AG04449 (cell line): ENCODE measurements at regions not wholly inside any gene's neighbourhood (a gene's known extent, or its start where the extent isn't known, plus 50 kb on each side); places are given as distances from the start of the nearest gene placed in this dataset.
"Not testable (repeated sequence)": the region's sequence is repeated elsewhere in the genome, so short reads cannot be mapped to it uniquely, and the experiment has no call there.

Experiments
- CTCF ChIA-PET: fragments of 350-600 bp; formaldehyde crosslinking; extraction: SDS; loops from one replicate; lab custom pipeline; 2021; ENCODE audit warnings: antibody characterized with exemption; lab: Yijun Ruan, JAX
- POLR2A ChIA-PET: fragments of 400-600, 350-600 bp; formaldehyde crosslinking; extraction: SDS; loops from one replicate; lab custom pipeline; 2020; ENCODE audit warnings: antibody characterized with exemption, inconsistent platforms; lab: Yijun Ruan, JAX
- DNase-seq: peaks from one replicate; pipeline ENCODE4 v3.0.0-alpha.2; 2010; ENCODE audit warnings: low read depth, low spot score
- H3K4me3 ChIP-seq: 2 replicates; pipeline ENCODE4 v1.5.1; 2011; ENCODE audit warnings: low read depth, mild to moderate bottlenecking, control low read depth, low read length
- CTCF ChIP-seq: IDR thresholded peaks from one replicate; pipeline ENCODE4 v1.5.1; 2011; ENCODE audit warnings: mild to moderate bottlenecking, moderate library complexity, low read length, control low read depth, inconsistent platforms; ENCODE audit not compliant: insufficient read depth; ENCODE audit errors: missing control alignments

DNA sequence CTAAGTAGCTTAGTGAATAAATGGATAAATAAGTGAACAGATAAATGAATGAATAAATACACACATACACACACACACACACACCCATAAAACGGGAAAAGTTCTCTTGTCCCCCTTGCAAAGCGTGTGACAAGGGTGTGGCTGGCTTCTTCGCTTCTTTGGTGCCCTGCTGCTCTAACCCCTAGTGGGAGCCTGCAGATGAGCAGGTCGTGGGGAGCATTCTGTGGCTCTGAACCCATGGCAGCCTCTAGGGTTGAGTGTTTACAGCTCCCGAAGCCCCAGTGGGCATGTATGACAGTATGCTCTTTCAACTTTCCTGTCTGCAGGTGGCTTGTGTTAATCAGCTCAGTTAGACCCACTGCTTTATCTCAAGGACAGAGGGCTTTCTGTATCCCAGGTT lies 582.3 kb downstream of the EDEM1 start:
- ChIA-PET POLR2A (no interaction called here), CTCF (no interaction called here)
- DNase-seq, result no peak
- no peak for TF ChIP-seq CTCF
- no peak overlapping the region for H3K4me3 ChIP-seq

DNA sequence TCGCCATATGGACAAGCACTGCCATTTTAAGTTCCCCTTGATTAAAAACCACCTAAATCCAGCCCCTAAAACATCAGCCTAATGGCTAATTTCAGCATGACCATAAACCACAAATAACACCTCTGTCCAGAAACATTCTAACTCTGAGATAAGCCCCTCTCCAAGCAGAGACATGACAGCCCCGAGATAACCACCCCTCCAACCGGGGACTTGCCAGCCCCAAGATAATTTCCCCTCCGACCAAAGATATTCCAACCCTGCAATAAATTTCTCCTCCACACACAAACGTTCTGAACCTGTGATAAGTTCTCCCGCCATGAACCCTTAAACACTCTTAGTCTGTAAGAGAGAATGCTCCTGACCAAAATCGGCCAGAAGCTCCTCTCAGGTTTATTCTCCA lies 586.8 kb downstream of the EDEM1 start:
- POLR2A ChIA-PET, result no interaction called here
- DNase-seq, result no peak
- CTCF ChIA-PET, result no interaction called here
- TF ChIP-seq CTCF, result no peak
- no peak overlapping the region for H3K4me3 ChIP-seq

GRCh38 chr3:5775100-5775499 lies 587.6 kb downstream of the EDEM1 start:
- POLR2A ChIA-PET, DNase-seq, H3K4me3 ChIP-seq, CTCF ChIA-PET: not testable (repeated sequence)

DNA sequence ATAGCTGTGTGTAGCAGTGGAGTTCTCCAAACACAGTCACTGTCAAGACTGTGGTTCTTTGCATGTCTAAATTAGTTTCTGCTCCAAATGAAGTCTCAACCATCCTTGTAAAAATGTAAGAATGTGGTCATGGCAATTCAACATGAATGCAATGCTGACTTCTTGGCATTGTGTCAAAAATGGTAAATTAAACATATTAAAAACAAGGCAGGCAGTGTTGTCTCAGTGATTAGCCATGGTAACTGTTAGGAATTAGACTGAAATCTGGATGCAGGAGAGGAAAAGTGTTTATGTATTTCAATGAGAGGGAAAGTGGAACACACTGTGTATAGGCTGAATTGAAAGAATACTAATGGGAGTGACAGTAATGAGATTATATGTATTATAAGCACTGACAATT lies 597.2 kb downstream of the EDEM1 start:
- POLR2A ChIA-PET, result no interaction called here
- CTCF ChIA-PET, result no interaction called here
- no peak for TF ChIP-seq CTCF

GRCh38 chr3:5787861-5788488 lies 600.5 kb downstream of the EDEM1 start:
- H3K4me3 ChIP-seq, result no peak overlapping the region

More for the DNA sequence above, 597.2 kb downstream of the EDEM1 start:
- H3K4me3 ChIP-seq, result no peak overlapping the region
- DNase-seq, result no peak

GRCh38 chr3:5788496-5788895 lies 601.0 kb downstream of the EDEM1 start:
- DNase-seq, result no peak
- ChIA-PET POLR2A (no interaction called here), CTCF (no interaction called here)
- TF ChIP-seq CTCF, result no peak
- H3K4me3 ChIP-seq, result no peak overlapping the region

More at GRCh38 chr3:5787861-5788488, 600.5 kb downstream of the EDEM1 start:
- CTCF ChIA-PET, result no interaction called here
- POLR2A ChIA-PET, result no interaction called here
- no peak for TF ChIP-seq CTCF
- no peak for DNase-seq

DNA sequence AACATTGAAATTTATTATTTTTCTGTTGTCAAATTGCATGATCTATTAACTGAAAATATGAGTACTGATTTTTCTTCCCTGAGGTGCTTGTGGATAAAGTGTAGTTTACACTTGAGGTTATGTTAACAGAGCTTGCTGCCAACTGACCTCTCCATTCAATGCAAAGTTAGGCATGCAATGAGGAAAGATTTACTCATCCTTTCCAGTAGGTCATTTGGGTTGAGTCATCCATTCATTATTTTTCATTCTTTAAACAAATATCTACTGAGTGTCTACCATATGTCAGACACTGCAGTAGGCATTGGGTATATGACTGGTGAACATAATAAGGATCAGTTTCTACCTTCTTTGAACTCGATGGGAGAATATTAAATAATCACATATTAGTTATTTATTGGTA lies 604.1 kb downstream of the EDEM1 start:
- POLR2A ChIA-PET, result no interaction called here
- DNase-seq, result no peak
- CTCF ChIA-PET, result no interaction called here
- TF ChIP-seq CTCF, result no peak
- no peak overlapping the region for H3K4me3 ChIP-seq
